SK-N-SH treated with all-trans-retinoic acid at 6 μM for 48 hours (cell line): ENCODE measurements at regions not wholly inside any gene's neighbourhood (a gene's known extent, or its start where the extent isn't known, plus 50 kb on each side); places are given as distances from the start of the nearest gene placed in this dataset.

Experiments used
- ATAC-seq: fragments of 200-7000 bp; cut with Tn5 transposase; 3 replicates; pipeline ENCODE4 v1.9.1; 2020; ENCODE audit warnings: mild to moderate bottlenecking, moderate library complexity
- ARNTL ChIP-seq: fragments of 450-650 bp; formaldehyde crosslinking; IDR thresholded peaks from 2 replicates; pipeline ENCODE4 v1.5.0; 2020; ENCODE audit warnings: low read depth, mild to moderate bottlenecking, moderate library complexity, borderline replicate concordance
- BACH2 ChIP-seq: fragments of 250-450 bp; sonication (Bioruptor Pico); IDR thresholded peaks from 2 replicates; pipeline ENCODE4 v1.9.0; 2021; ENCODE audit warnings: mild to moderate bottlenecking, borderline replicate concordance
- GLIS3 ChIP-seq: fragments of 250-450 bp; sonication (Bioruptor Pico); IDR thresholded peaks from 2 replicates; pipeline ENCODE4 v1.5.0; 2020; ENCODE audit warnings: mild to moderate bottlenecking, moderate library complexity
- ISL1 ChIP-seq: fragments of 250-450 bp; sonication (Bioruptor Pico); IDR thresholded peaks from 2 replicates; pipeline ENCODE4 v2.1.2; 2022; ENCODE audit warnings: mild to moderate bottlenecking, moderate library complexity
- OSR1 ChIP-seq: fragments of 250-450 bp; sonication (Bioruptor Pico); IDR thresholded peaks from 2 replicates; pipeline ENCODE4 v1.8.0; 2022; ENCODE audit warnings: moderate library complexity, mild to moderate bottlenecking, inconsistent platforms
- PATZ1 ChIP-seq: fragments of 250-450 bp; sonication (Bioruptor Pico); IDR thresholded peaks from 2 replicates; pipeline ENCODE4 v1.8.0; 2020; ENCODE audit warnings: mild to moderate bottlenecking, moderate library complexity, borderline replicate concordance
- PPARA ChIP-seq: fragments of 250-450 bp; sonication (Bioruptor Pico); IDR thresholded peaks from 2 replicates; pipeline ENCODE4 v1.5.0; 2020; ENCODE audit warnings: mild to moderate bottlenecking, borderline replicate concordance
- RARB ChIP-seq: fragments of 250-450 bp; sonication (Bioruptor Pico); IDR thresholded peaks from 2 replicates; pipeline ENCODE4 v1.8.0; 2021; ENCODE audit warnings: mild to moderate bottlenecking, moderate library complexity
- SNAI2 ChIP-seq: fragments of 250-450 bp; sonication (Bioruptor Pico); IDR thresholded peaks from 2 replicates; pipeline ENCODE4 v1.5.0; 2020; ENCODE audit warnings: mild to moderate bottlenecking, moderate library complexity
- TCF4 ChIP-seq: fragments of 250-450 bp; sonication (Bioruptor Pico); IDR thresholded peaks from 2 replicates; pipeline ENCODE4 v1.8.0; 2021; ENCODE audit warnings: mild to moderate bottlenecking, moderate library complexity, borderline replicate concordance
- TOX ChIP-seq: fragments of 250-450 bp; sonication (Bioruptor Pico); IDR thresholded peaks from 2 replicates; pipeline ENCODE4 v1.8.0; 2021; ENCODE audit warnings: mild to moderate bottlenecking, moderate library complexity, borderline replicate concordance
- ZC3H10 ChIP-seq: fragments of 250-450 bp; sonication (Bioruptor Pico); IDR thresholded peaks from 2 replicates; pipeline ENCODE4 v1.5.1; 2021; ENCODE audit warnings: mild to moderate bottlenecking, moderate library complexity
- ZFP3 ChIP-seq: fragments of 250-450 bp; sonication (Bioruptor Pico); IDR thresholded peaks from 2 replicates; pipeline ENCODE4 v1.5.0; 2020; ENCODE audit warnings: mild to moderate bottlenecking, moderate library complexity
- ZFP30 ChIP-seq: fragments of 450-650 bp; formaldehyde crosslinking; IDR thresholded peaks from 2 replicates; pipeline ENCODE4 v1.5.0; 2022; ENCODE audit warnings: mild to moderate bottlenecking, moderate library complexity
- ZNF565 ChIP-seq: fragments of 450-650 bp; formaldehyde crosslinking; conservative IDR thresholded peaks from 2 replicates; pipeline ENCODE4 v1.5.0; 2020; ENCODE audit warnings: low read depth, mild to moderate bottlenecking, moderate library complexity
- ZNF70 ChIP-seq: fragments of 450-650 bp; formaldehyde crosslinking; IDR thresholded peaks from 2 replicates; pipeline ENCODE4 v1.5.0; 2020; ENCODE audit warnings: mild to moderate bottlenecking, moderate library complexity
- ZNF8 ChIP-seq: fragments of 450-650 bp; formaldehyde crosslinking; IDR thresholded peaks from 2 replicates; pipeline ENCODE4 v1.5.0; 2020; ENCODE audit warnings: mild to moderate bottlenecking, moderate library complexity
- TF ChIP-seq, protein P1 (sequence below): fragments of 250-450 bp; sonication (Bioruptor Pico); IDR thresholded peaks from 2 replicates; pipeline ENCODE4 v1.5.1; 2021; ENCODE audit warnings: mild to moderate bottlenecking, moderate library complexity
- TF ChIP-seq, protein P2 (sequence below): fragments of 250-450 bp; sonication (Bioruptor Pico); IDR thresholded peaks from 2 replicates; pipeline ENCODE4 v1.5.0; 2020; ENCODE audit warnings: mild to moderate bottlenecking, moderate library complexity
- TF ChIP-seq, protein P3 (sequence below): fragments of 250-450 bp; sonication (Bioruptor Pico); IDR thresholded peaks from 2 replicates; pipeline ENCODE4 v1.8.0; 2021; ENCODE audit warnings: low read depth, mild to moderate bottlenecking, moderate library complexity, borderline replicate concordance

DNA sequence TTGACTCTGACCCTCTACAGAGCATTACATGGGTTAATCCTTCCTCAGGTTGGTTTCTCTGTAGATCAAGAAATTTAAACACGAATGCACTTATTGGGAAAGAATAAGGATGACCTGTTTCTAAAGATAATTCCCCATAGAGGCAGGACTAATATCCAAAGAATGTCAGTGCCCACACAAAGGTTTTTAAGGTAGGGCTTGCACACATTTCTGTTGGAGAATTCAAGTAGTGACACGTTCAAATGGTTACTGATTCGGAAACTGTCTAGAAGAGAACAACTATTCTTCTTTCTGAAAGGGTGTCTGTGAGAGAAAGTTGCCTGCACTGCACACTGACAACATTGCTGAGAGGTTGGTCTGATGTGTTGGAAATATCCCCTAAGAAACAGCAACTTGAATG lies 167.3 kb downstream of the ZNF326 start:
- no peak for ATAC-seq
- TF ChIP-seq, protein P1, sequence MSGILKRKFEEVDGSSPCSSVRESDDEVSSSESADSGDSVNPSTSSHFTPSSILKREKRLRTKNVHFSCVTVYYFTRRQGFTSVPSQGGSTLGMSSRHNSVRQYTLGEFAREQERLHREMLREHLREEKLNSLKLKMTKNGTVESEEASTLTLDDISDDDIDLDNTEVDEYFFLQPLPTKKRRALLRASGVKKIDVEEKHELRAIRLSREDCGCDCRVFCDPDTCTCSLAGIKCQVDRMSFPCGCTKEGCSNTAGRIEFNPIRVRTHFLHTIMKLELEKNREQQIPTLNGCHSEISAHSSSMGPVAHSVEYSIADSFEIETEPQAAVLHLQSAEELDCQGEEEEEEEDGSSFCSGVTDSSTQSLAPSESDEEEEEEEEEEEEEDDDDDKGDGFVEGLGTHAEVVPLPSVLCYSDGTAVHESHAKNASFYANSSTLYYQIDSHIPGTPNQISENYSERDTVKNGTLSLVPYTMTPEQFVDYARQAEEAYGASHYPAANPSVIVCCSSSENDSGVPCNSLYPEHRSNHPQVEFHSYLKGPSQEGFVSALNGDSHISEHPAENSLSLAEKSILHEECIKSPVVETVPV = no peak
- no peak for TF ChIP-seq ZNF8 (CRISPR knock-in tag)
- no peak for TF ChIP-seq ZC3H10
- no peak for TF ChIP-seq BACH2 (CRISPR knock-in tag)
- TF ChIP-seq GLIS3 (CRISPR knock-in tag) = no peak
- no peak for TF ChIP-seq ZNF70 (CRISPR knock-in tag)
- TF ChIP-seq ISL1 (CRISPR knock-in tag) = no peak
- no peak for TF ChIP-seq PATZ1 (CRISPR knock-in tag)
- no peak for TF ChIP-seq OSR1
- TF ChIP-seq ZFP30 (CRISPR knock-in tag) = no peak
- TF ChIP-seq RARB (CRISPR knock-in tag) = no peak
- TF ChIP-seq, protein P2, sequence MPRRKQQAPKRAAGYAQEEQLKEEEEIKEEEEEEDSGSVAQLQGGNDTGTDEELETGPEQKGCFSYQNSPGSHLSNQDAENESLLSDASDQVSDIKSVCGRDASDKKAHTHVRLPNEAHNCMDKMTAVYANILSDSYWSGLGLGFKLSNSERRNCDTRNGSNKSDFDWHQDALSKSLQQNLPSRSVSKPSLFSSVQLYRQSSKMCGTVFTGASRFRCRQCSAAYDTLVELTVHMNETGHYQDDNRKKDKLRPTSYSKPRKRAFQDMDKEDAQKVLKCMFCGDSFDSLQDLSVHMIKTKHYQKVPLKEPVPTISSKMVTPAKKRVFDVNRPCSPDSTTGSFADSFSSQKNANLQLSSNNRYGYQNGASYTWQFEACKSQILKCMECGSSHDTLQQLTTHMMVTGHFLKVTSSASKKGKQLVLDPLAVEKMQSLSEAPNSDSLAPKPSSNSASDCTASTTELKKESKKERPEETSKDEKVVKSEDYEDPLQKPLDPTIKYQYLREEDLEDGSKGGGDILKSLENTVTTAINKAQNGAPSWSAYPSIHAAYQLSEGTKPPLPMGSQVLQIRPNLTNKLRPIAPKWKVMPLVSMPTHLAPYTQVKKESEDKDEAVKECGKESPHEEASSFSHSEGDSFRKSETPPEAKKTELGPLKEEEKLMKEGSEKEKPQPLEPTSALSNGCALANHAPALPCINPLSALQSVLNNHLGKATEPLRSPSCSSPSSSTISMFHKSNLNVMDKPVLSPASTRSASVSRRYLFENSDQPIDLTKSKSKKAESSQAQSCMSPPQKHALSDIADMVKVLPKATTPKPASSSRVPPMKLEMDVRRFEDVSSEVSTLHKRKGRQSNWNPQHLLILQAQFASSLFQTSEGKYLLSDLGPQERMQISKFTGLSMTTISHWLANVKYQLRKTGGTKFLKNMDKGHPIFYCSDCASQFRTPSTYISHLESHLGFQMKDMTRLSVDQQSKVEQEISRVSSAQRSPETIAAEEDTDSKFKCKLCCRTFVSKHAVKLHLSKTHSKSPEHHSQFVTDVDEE (CRISPR knock-in tag) = no peak
- TF ChIP-seq, protein P3, sequence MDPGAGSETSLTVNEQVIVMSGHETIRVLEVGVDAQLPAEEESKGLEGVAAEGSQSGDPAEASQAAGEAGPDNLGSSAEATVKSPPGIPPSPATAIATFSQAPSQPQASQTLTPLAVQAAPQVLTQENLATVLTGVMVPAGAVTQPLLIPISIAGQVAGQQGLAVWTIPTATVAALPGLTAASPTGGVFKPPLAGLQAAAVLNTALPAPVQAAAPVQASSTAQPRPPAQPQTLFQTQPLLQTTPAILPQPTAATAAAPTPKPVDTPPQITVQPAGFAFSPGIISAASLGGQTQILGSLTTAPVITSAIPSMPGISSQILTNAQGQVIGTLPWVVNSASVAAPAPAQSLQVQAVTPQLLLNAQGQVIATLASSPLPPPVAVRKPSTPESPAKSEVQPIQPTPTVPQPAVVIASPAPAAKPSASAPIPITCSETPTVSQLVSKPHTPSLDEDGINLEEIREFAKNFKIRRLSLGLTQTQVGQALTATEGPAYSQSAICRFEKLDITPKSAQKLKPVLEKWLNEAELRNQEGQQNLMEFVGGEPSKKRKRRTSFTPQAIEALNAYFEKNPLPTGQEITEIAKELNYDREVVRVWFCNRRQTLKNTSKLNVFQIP (CRISPR knock-in tag) = no peak
- TF ChIP-seq ZNF565 (CRISPR knock-in tag) = no peak
- TF ChIP-seq SNAI2 (CRISPR knock-in tag) = no peak
- TF ChIP-seq PPARA (CRISPR knock-in tag) = no peak
- no peak for TF ChIP-seq ARNTL (CRISPR knock-in tag)

DNA sequence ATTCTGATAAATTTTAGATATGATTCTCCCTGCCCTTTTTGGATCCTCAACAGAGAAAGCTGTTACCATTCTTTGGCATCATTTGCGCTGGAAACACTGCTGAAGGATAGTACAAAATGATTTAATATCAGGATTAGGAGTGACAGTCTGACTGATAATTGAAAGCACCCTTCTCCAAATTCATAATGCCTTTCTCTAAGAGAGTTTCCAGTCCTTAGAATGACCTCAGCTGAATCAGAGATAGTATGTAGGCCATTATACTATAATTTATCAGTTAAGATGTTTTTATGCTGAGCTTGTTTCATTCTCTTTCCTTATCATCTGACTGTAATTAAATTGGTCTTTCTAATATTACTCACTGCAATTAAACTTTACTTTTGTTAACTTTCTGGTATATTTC lies 166.7 kb downstream of the ZNF326 start:
- ATAC-seq = no peak
- TF ChIP-seq, protein P1 = no peak
- TF ChIP-seq TCF4 (CRISPR knock-in tag) = no peak
- TF ChIP-seq TOX = no peak
- peak; percentile 61; the same call in 1 of the 2 replicates for TF ChIP-seq ISL1 (CRISPR knock-in tag)
- TF ChIP-seq ZNF565 (CRISPR knock-in tag) = no peak
- no peak for TF ChIP-seq OSR1
- TF ChIP-seq RARB (CRISPR knock-in tag) = no peak
- TF ChIP-seq, all 23 proteins: peak for 1

DNA sequence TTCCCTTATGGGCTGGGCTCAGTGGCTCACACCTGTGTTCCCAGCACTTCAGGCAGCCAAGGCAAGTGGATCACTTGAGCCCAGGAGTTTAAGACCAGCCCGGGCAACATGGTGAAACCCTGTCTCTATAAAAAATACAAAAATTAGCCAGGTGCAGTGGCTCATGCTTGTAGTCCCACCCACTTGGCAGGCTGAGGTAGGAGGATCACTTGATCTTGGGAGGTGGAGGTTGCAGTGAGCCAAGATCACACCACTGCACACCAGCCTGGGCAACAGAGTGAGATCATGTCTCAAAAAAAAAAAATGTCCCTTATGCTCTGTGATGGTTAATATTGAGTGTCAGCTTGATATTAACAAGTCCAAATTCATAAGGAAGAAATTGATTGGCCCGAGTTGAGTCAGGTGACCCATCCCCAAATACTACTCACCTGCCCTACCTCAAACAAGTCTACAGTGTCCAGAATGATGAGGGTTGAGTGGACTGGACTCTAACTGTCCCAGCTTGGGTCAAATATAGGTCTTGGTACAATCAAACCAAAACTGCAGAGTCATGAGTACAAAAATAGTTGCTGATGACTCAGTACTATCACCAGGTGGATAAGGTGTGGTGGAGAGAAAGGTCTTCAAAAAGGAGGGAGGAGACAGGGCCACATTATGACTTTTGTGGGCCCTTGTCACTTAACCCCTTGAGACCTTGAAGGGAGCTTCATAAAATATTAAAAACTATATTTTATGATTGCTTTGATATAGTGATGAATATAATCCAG lies 161.0 kb downstream of the ZNF326 start:
- no peak for ATAC-seq
- no peak for TF ChIP-seq ZFP30 (CRISPR knock-in tag)
- no peak for TF ChIP-seq BACH2 (CRISPR knock-in tag)
- no peak for TF ChIP-seq OSR1
- TF ChIP-seq ZFP3 (CRISPR knock-in tag) = no peak
- no peak for TF ChIP-seq RARB (CRISPR knock-in tag)
- TF ChIP-seq TOX = no peak
- TF ChIP-seq ZNF565 (CRISPR knock-in tag) = no peak
- TF ChIP-seq ZNF70 (CRISPR knock-in tag) = no peak
- TF ChIP-seq ISL1 (CRISPR knock-in tag) = no peak
- TF ChIP-seq, protein P2 (CRISPR knock-in tag) = no peak
- no peak for TF ChIP-seq TCF4 (CRISPR knock-in tag)
- TF ChIP-seq, protein P1 = no peak
